Activated naive CD4-positive, alpha-beta T cell treated with anti-CD3 and anti-CD28 coated beads, Interleukin-2, amount 50 U/mL, for 16 hours (primary cell): ENCODE measurements at regions not wholly inside any gene's neighbourhood (a gene's known extent, or its start where the extent isn't known, plus 50 kb on each side); places are given as distances from the start of the nearest gene placed in this dataset.
"Not testable (repeated sequence)": the region's sequence is repeated elsewhere in the genome, so short reads cannot be mapped to it uniquely, and the experiment has no call there.

Experiments used
- DNase-seq: peaks from one replicate; pipeline ENCODE4 v3.0.0-alpha.2; 2020

DNA sequence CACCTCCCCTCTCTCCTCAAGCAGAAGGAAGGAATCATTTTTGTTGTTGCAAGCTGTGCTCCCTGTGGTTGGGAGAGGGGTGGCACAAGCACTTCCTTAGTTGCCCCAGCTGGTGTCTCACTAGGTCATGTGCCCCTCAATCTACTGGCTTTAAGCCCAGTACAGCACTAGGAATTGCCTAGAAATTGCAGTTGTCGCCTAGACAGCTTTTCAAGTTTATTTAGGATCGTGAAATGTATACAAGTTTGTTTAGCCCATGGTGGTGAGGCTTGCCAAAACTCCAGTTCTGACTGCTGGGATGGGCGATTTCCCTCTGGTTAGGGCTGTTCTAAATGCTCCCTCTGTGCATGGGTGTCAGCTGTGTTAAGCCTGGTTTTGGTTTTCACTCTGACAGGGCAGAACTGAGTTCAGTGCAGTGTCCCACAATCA lies 126.8 kb upstream of the ZNF644 start:
- no peak for DNase-seq

DNA sequence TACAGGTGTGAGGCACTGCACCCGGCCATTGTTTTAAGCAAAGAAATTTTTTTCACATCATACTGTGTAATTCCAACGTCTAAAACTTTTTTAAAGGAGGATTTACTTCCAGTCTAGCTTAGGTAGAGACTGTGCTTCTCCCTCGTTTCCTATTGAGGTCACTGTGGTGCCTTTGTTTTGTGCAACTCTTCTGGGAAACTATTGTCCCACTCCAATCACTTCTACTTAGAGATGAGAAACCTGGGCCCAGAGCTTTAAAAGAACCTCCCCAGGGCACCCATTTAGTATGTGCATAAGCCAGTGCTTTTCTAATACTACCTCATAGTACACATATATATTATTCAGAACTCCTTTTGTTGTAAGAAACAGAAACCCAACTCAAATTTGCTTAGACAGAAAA lies 120.0 kb upstream of the ZNF644 start:
- no peak for DNase-seq

DNA sequence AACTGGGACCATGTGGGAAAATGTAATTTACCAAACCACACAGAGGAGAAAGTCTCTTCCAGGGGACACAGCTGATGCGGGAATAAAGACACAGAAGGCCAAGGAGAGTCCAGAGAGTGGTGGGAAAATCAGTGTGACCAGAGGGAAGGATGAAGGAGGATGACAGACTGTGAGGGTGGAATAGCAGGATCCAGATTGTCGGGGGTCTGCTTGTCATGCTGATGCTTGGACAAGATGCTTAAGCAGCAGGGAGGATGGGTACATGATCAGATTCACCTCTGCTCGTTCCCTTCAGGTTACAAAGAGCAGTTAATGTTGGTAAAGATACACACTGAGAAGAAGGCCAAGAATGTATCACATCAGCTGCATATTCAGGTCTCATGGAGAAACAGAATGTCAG lies 117.1 kb upstream of the ZNF644 start:
- no peak for DNase-seq

DNA sequence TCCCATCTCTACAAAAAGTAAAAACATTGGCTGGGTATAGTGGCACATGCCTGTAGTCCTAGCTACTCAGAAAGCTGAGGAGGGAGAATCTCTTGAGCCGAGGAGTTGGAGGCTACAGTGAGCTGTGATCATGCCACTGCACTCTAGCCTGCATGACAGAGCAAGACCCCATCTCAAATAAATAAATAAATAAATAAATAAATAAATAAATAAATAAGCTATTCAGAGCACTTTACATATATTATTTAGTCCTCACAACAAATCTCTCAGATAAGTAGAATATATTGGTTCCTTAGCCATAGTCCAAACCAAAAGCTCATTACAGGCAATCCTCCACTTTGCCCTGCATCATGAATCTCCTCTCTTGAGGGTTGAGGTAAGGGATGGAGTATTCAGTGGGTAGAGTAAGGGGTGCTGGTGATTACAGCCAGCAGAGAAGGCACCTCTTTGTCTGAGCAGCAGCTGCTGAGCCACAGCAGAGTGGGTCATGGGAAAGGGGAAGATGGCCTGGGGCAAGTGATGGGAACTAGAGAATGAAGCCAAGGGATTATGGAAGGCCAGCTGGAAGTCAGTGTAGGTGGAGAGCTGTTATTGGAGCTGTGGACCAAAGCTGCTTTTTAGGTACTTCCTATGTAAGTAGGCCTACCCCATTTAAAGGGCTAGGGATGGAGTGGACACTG lies 115.5 kb upstream of the ZNF644 start:
- DNase-seq, result no peak

DNA sequence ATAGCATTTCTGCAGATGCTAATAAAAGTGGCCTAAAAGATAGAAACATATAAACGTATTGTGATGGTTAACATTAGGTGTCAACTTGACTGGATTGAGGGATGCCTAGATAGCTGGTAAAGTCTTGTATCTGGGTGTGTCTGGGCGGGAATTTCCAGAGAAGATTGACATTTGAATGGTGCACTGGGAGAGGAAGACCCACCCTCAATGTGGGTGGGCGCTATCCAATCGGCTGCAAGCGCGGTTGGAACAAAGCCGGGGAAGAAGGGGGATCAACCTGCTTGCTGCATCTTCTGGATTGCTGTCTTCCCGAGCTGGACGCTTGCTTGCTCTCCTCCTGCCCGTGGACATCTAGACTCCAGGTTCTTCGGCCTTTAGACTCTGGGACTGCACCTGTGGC lies 114.0 kb upstream of the ZNF644 start:
- no peak for DNase-seq

DNA sequence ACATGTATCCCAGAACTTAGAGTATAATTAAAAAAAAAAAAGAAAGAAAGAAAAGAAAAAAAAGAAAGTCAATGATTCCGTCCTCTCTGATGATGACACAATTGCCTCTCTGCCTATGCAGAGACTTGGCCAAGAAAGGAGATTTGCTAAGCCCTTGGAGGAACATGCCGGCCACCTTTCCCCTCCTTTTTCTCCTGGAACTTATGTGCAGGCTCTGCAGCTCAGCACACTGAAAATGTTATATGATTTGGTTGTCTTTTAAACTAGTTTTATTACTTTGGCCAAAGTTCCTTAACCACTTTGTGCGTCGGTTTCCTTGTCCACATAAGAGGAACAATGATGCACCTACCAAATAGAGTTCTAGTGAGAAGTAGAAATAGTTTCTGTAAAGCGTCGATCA lies 111.4 kb upstream of the ZNF644 start:
- DNase-seq, result no peak

DNA sequence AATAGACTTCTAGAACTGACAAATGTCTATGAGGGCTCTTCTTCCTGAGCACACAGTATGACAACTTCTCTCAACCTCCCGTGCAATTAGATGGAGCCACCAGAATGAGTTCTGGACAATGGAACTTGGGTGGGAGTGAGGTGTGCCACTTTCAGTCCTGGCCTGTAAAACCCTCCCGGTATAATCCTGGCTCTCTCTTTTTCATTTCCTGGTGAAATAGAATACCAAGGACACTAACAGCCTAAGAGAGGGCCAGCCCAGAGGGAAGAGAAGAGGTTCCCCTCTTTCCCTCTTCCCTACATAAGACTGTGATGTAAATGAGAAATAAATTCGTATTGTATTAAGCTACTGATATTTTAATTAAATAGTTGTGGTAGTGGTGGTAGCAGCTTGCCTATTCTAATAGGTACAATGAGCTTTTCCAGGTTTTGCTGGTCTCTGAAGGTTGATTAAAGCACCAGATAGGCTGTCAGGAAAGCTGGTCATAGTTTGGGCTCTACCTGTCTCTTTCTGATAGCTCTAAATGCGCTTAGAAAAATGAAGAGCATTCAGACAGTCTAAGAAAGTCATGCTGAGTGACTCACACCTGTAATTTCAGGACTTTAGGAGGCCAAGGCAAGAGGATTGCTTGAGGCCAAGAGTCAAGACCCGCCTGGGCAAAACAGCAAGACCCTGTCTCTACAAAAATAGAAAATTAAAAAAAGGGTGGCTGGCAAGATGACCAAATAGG lies 108.6 kb upstream of the ZNF644 start:
- no peak for DNase-seq

DNA sequence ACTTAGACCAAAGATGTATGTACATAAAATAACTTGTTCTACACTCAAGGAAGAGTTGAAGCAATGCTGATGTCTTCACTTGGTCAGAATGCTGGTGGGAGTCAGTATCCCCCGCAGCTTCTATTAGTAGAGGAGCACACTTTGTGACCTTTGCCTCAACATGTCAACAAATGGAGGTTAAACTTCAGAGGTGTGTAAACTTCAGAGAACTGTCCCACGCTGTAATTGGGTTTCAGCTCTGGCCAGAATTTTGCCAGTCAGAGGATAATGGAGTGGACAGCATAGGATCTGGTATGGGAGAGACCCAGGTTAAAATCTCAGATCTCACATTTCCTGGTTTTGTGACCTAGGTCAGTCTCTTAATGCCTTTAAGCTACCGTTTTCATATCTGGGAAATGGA lies 107.6 kb upstream of the ZNF644 start:
- DNase-seq, result no peak

DNA sequence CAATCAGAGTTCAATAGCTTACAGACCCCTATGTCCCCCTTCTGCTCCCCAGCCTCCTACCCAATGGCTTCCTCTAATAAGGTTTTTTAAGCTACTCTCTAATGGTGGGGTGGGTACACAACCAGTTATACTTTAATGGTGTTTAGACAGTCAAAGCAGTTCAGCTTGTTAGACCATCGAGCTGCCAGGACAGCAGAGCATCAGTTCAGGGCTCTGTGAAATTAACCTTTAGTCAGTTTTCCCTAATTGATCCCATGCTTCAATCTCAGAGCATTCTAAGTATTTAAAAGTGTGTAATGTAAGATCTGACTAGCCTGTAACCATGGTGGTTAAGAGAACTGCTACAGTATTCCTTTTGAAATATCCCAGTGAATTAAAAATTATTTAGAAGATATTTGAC lies 107.2 kb upstream of the ZNF644 start:
- DNase-seq, result no peak

DNA sequence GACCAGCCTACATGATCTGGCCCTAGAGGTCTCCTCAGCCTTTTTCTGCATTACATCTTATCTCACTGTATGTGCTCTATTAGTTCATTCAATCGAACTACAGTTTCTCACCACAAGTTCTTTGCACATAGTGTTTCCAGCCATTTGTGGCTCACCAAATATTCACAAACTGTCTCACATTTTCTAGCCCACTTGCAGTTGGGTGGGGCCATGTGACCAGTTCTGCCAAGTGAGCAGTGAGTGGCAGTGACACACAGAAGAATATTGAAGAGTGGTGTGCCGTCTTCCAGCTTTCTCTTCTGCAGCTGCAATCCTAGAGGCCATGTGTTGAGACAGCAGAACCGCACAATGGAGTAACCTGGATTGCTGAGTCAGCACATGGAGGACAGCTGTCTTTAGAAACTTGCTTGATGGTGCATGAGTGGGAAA lies 103.2 kb upstream of the ZNF644 start:
- DNase-seq, result no peak

DNA sequence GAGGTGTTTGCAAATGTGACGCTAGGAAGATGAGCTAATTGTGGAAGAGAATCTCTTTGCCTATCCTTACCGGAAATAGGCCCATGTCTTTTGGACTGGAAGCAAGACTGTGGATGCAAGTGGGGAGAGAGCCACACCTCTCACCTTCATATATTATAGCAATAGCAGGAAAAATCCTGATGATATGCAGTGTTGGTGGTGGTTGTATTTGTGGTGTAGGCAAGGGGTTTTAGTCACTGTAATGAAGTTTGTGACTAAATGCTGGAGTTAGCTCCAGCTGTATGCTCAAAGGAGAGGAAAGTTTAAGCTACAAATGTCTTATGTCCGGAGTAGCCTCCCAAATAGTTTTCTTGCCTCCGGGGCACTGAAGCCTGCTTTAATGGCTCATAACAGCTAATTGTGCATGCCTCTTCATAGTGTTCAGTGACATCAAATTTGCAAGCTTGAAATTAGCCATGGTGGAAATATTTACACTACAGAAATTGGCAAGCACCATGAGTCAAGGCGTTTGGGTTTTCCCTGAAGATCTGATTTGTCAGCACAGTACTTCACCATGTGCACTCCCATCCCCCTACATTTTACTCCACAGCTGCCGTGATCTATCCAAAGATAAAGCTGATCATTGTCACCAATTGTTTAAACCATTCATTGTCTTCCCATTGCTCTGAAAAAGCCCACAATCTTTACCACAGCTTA lies 102.6 kb upstream of the ZNF644 start:
- DNase-seq, result no peak

DNA sequence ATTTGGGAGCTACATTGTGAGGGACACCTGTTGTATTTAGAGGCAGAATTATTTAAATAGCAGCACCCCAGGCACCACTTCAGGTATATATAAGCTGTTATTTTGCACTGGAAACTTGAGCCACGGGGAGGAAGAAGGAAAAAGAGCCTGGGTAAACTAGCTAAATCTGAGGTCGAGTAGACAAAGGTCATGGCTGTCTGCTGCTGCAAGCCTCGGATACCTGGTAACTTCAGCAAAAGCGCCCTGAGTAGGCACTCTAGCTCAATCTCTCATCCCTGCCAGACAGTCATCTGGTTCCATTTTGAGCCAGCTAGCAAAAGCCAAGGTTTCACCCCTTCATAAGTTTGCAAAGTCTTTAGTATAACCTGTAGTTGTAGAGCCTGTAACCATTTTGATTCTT lies 101.9 kb upstream of the ZNF644 start:
- DNase-seq, result no peak

DNA sequence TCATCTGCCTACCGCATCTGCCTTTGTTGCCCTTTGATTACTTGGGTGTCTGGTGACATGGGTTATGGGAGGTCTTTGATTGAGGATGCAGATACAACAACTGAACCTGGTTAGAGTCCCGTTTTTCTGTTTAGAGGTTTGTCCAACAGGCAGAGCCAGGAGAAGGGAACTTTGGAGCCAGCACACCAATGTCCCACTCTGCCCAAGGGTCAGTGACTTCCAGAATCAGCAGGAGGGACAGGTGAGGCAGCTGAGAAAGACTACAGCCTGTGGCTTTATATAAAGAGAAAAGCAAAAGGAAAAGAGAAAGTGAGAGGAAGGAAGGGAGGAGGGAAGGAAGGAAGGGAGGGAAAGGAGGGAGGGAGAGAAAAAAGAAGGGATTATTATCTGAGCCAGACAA lies 101.5 kb upstream of the ZNF644 start:
- no peak for DNase-seq

DNA sequence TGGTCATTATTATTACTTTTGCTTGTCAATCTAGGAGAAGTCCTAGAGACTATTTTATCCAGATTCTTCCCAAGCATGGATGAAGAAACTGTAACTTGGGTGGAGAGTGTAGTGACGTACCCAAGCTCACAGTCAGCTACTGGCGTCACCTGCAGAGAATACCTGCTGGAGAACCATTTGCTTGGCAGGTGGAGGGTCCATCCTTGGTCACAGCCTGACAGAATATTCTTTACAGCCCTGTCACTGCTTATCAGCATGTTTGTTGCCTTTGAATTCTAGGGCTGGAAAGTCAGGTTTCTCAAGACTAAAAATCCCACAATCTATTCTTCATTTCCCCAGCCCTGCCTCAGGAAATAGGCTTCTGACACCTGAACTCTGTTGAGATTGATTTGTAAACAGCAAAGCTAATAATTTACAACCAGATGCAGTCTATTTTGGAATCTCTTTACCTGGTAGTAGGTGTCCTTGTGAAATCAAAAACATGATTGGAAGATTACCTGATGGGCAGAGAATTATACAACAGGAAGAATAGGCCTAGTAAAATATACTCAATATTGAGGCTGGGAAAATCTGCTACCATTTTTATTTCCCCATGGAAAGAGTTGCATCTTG lies 100.4 kb upstream of the ZNF644 start:
- no peak for DNase-seq

DNA sequence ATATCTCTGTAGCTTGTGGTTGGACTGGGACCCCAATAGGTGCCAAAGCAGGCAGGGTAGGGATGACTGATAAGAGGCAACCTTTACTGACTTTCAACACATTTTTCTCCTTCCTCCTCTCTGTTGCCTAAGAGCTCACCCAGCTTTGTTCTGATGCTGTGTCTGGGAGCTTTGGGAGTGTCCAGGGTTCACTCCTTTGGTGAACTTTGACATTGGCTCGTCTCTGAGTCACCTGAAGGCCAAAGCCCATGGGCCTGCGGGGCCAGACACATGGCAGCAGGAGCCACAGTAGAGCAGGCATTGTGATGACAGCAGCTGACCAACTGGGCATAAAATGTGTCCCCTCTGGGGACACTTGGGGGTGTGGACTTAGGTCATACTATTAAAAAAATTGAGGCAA lies 99.5 kb upstream of the ZNF644 start:
- DNase-seq, result no peak

DNA sequence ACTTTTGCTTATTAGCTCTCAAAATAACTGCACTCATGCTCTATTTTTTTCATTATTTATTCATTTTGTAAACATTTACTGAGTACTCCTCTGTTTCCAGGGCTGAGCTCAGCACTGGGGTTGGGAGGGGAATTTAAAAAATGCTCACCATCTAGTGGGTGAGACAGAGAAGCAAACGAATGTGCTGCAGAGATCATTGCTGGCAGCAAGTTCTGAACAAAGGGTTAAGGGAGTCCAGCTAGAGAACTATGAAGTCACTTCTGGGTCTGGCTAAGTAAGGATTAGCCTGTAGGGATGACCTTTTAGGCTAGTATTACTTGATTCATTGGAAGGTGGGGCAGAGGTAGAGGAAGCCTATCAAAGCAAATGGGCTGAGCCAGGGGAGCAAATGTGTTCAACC lies 99.1 kb upstream of the ZNF644 start:
- DNase-seq, result no peak

DNA sequence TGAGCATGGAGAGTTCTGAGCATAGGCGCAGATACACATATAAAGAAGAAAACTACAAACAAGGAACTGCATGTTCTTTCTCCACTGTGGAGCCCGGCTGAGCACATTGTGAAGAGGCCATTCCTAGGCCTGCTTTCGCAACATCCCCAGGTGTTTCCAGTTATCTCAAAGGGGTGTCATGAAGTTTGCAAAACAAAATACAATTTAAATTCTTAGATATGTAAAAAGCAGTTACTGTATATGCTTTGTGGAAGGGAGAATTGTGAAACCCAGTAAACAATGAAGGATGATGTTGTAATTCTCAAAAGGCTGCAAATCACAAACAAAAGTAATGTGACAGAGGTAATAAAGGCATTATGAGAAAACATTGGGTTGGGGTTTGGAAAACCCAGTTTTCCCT lies 98.6 kb upstream of the ZNF644 start:
- DNase-seq, result no peak

DNA sequence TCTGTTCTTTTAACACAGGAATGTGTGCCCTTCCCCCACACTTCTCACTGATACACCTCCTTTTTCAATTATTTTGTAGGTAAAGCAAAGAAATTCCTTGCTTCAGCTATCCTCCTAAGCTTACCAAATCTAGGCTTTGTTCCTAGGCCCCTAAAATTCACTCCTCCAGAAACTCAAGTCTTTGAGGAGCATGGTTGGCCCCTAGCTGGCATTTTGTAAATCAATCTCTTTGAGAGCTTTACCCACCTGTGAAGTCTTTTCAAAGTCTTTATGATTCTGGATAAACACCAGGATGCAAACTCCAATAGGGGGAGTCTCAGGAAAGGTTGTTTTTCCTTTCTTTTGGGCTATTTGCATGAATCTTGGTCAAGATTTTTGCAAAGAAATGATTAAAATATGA lies 82.9 kb upstream of the ZNF644 start:
- no peak for DNase-seq

DNA sequence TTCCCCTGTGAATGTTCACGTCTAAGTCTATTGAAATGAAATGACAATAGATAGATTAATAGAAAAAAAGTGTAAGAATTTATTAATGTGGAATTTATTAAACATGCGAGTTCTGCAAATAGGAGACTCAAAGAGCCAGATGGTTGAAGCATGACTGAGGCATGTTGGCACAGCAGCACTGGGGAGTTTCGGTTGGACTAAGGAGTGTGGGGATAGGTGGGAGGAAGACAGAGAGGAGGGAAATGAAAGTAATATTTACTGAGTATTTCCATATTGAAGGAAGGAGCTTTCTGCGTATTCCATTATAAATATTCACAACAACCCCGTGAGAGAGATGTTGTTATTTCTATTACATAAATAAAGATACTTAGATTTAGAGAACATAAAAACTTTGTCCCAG lies 79.5 kb upstream of the ZNF644 start:
- no peak for DNase-seq

DNA sequence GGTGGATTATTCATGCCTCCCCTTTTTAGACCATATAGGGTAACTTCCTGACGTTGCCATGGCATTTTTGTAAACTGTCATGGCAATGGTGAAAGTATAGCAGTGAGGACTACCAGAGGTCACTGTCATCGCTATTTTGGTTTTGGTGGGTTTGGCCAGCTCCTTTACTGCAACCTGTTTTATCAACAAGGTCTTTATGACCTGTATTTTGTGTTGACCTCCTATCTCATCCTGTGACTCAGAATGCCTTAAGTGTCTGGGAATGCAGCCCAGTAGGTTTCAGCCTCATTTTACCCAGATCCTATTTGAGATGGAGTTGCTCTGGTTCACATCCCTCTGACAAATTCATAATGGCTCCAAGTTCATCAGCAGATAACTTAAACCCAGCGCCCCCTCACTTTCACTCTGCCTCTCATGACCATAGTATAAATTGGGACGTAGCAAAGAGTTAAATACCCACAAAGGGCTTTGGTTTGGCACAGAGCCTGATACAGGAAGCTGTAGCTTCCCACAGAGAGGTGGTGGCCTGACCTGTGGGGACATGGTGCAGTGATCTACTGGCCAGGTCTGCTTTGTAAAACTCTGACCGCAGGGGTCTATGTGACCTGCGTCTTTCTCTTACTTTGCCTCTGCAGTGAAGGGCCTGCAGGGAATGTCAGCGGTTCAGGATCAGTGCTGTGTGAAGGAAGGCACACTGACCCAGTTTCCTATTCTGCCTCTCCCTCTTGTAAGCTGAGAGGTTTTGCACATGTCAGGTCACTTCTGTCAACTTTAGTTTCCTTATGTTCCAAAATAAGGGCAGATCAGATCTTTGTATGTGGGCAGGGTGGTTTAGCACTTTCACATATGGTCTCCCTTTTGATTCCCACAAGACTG lies 78.1 kb upstream of the ZNF644 start:
- DNase-seq, result no peak

DNA sequence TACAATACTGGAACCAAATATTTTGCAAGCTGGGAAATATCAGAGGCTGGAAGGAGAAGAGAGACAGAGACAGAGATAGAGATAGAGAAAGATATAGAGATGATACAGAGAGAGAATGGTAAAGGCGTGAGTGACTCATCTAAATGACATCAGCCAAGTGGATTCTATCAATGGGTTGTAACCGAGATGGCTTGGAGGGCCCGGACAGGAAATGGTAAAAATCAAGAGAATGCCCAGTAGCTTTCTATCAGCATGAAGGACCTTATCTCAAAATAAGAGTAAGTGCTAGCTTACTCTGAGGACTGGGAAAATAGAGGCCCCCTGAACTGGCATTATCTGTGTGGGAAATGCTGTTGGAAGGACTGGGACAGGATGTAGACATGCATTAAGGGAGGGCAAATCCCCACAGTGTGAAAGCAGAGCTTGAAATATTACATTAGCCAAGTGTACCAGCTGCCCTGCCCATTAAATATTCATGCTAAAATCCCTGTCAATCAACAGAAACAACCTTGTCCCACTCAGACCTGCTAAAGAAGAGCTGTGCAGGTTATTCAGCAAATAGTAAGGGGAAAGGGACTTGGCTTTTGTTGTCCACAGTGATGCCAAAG lies 76.6 kb upstream of the ZNF644 start:
- DNase-seq, result no peak

DNA sequence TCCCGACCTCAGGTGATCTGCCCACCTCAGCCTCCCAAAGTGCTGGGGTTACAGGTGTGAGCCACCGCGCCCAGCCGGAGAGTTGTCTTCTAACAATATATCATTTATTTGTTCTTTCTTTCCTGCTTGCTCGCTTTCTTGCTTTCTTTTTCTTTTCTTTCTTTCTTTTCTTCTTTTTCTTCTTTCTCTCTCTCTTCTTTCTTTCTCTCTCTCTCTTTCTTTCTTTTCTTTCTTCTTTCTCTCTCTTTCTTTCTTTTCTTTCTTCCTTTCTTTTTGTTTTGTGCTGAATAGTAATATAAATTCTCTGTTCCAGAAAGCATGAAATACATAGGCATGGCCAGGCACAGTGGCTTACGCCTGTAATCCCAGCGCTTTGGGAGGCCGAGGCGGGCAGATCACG lies 73.5 kb upstream of the ZNF644 start:
- not testable (repeated sequence) for DNase-seq
